Kidney (tissue), 13 donors: ENCODE measurements at regions not wholly inside any gene's neighbourhood (a gene's known extent, or its start where the extent isn't known, plus 50 kb on each side); places are given as distances from the start of the nearest gene placed in this dataset.
A peak's percentile ranks its signal among the peaks of the same experiment; 100 is the strongest.

Experiments
- DNase-seq, 5 donors: peaks; one replicate each; pipeline ENCODE4 v3.0.0-alpha.2; 2013 to 2020
- FAIRE-seq: peaks from 2 replicates; lab custom pipeline; 2012; peaks lifted over from hg19 to GRCh38; lab: Jason Lieb, UNC
- H3K27ac ChIP-seq, 2 donors: one replicate each; pipeline ENCODE4 v1.7.0; 2013; ENCODE audit warnings: low read depth in 2 of 2, low read length in 2 of 2, inconsistent platforms in 1 of 2
- H3K27me3 ChIP-seq: one replicate; pipeline ENCODE4 v1.7.1; 2013; ENCODE audit warnings: low read length, inconsistent platforms; ENCODE audit not compliant: control insufficient read depth, insufficient read depth
- H3K36me3 ChIP-seq, 3 donors: one replicate each; pipeline versions ENCODE4 v1.7.0 to v1.7.1; 2013; ENCODE audit warnings: low read length in 3 of 3, control low read depth in 1 of 3, inconsistent platforms in 1 of 3; ENCODE audit not compliant: insufficient read depth in 3 of 3, control insufficient read depth in 2 of 3
- H3K4me1 ChIP-seq, 3 donors: one replicate each; pipeline versions ENCODE4 v1.7.0 to v1.7.1; 2013; ENCODE audit warnings: low read length in 3 of 3, inconsistent platforms in 1 of 3, low read depth in 1 of 3; ENCODE audit not compliant: control insufficient read depth in 2 of 3, insufficient read depth in 2 of 3
- H3K4me3 ChIP-seq, 3 donors: one replicate each; pipeline versions ENCODE4 v1.7.0 to v1.8.1; 2013; ENCODE audit warnings: low read length in 3 of 3, control low read depth in 1 of 3, inconsistent platforms in 1 of 3
- H3K9ac ChIP-seq, 3 donors: one replicate each; pipeline versions ENCODE4 v1.7.0 to v1.7.1; 2013; ENCODE audit warnings: low read length in 3 of 3, control low read depth in 1 of 3, inconsistent platforms in 1 of 3
- H3K9me3 ChIP-seq, 3 donors: one replicate each; pipeline versions ENCODE4 v1.7.0 to v1.7.1; 2013; ENCODE audit warnings: low read length in 3 of 3, control low read depth in 1 of 3, inconsistent platforms in 1 of 3; ENCODE audit not compliant: control insufficient read depth in 2 of 3, insufficient read depth in 1 of 3
- CTCF ChIP-seq: IDR thresholded peaks from 3 replicates; pipeline ENCODE4 v1.5.1; 2012; ENCODE audit warnings: mild to moderate bottlenecking, moderate library complexity, borderline replicate concordance; ENCODE audit not compliant: insufficient read depth; ENCODE audit errors: extremely low read depth
- intact Hi-C: fragments of 100-400 bp; cut with DNase I; formaldehyde crosslinking; loops from one replicate; pipeline ENCODE4 v1.11.1; 2022
- donor health status: control.
- donor health status: control.
- donor health status: control.
- donor health status: control.
- donor health status: control.
- donor health status: DM: yes; HTN: yes; CAD: no.
- donor health status: Normal renal cell carcinoma (clear cell type).

- no peak overlapping the region for H3K9ac ChIP-seq
Measured at GRCh38 chr1:184893695-184894094, 80.6 kb downstream of the NIBAN1 start.

GRCh38 chr1:184892116-184892515 is 82.2 kb downstream of the NIBAN1 start:
- intact Hi-C loops = no loop called here
- DNase-seq (no peak), FAIRE-seq (no peak)
- Histone ChIP-seq H3K4me1 (peaks cover 0 to 3% (median 0%) of the 10 kb centered on the region in 3 donors), H3K9me3 (no peaks in the 10 kb centered on the region), H3K27me3 (no peaks in the 10 kb centered on the region), H3K36me3 (no peaks in the 10 kb centered on the region), H3K9ac (no peak overlapping the region), H3K4me3 (no peak overlapping the region), H3K27ac (no peak overlapping the region)
- no peak for TF ChIP-seq CTCF

More at GRCh38 chr1:184893695-184894094, 80.6 kb downstream of the NIBAN1 start:
- H3K36me3 ChIP-seq = no peaks in the 10 kb centered on the region
- FAIRE-seq = no peak
- no peaks in the 10 kb centered on the region for H3K27me3 ChIP-seq
- no peak overlapping the region for H3K27ac ChIP-seq
- H3K9me3 ChIP-seq = no peaks in the 10 kb centered on the region
- H3K4me3 ChIP-seq = no peak overlapping the region
- TF ChIP-seq CTCF = no peak
- DNase-seq = no peak
- H3K4me1 ChIP-seq = no peaks in the 10 kb centered on the region
- intact Hi-C loops = no loop called here

GRCh38 chr1:184891440-184891839 is 82.9 kb downstream of the NIBAN1 start:
- intact Hi-C loops = no loop called here
- FAIRE-seq (no peak), DNase-seq (peak in 1 of 5 donors; percentile 24)
- H3K27ac ChIP-seq = no peak overlapping the region
- no peaks in the 10 kb centered on the region for H3K27me3 ChIP-seq
- no peak overlapping the region for H3K4me3 ChIP-seq
- no peak for TF ChIP-seq CTCF
- H3K9me3 ChIP-seq = no peaks in the 10 kb centered on the region
- H3K9ac ChIP-seq = no peak overlapping the region
- H3K4me1 ChIP-seq = peaks cover 0 to 3% (median 0%) of the 10 kb centered on the region in 3 donors
- H3K36me3 ChIP-seq = no peaks in the 10 kb centered on the region

- DNase-seq = no peak
- no peak for TF ChIP-seq CTCF
- H3K4me1 ChIP-seq = peaks cover 0 to 3% (median 0%) of the 10 kb centered on the region in 3 donors
- H3K4me3 ChIP-seq = no peak overlapping the region
- no peaks in the 10 kb centered on the region for H3K9me3 ChIP-seq
- FAIRE-seq = no peak
- H3K9ac ChIP-seq = no peak overlapping the region
- intact Hi-C loops = no loop called here
- no peaks in the 10 kb centered on the region for H3K36me3 ChIP-seq
- no peak overlapping the region for H3K27ac ChIP-seq
- H3K27me3 ChIP-seq = no peaks in the 10 kb centered on the region
Measured at GRCh38 chr1:184890539-184890973, 83.8 kb downstream of the NIBAN1 start.
